Right lobe of liver (tissue), 6 donors: ENCODE measurements at regions not wholly inside any gene's neighbourhood (a gene's known extent, or its start where the extent isn't known, plus 50 kb on each side); places are given as distances from the start of the nearest gene placed in this dataset.

Experiments used
- ATAC-seq, 4 donors: fragments of 200-7000 bp; cut with Tn5 transposase; one replicate each; pipeline ENCODE4 v1.9.1; 2020; ENCODE audit warnings: mild to moderate bottlenecking in 4 of 4, moderate library complexity in 4 of 4
- DNase-seq, 3 donors: peaks; one replicate each; pipeline ENCODE4 v3.0.0-alpha.2; 2020
- H3K27ac ChIP-seq, 3 donors: fragments of 200-600 bp; one replicate each; pipeline ENCODE4 v1.8.0; 2022
- H3K27me3 ChIP-seq, 2 donors: fragments of 200-600 bp; one replicate each; pipeline ENCODE4 v1.8.0; 2022
- H3K36me3 ChIP-seq, 4 donors: fragments of 200-600 bp; sonication (generic) in 1 of 4; one replicate each; pipeline versions ENCODE4 v1.5.1 to v1.8.0; 2017 to 2022; ENCODE audit warnings: control low read depth in 1 of 4
- H3K4me1 ChIP-seq, 4 donors: fragments of 200-600 bp; sonication (generic) in 1 of 4; one replicate each; pipeline versions ENCODE4 v1.5.1 to v1.8.0; 2017 to 2022; ENCODE audit warnings: control low read depth in 1 of 4
- H3K4me3 ChIP-seq, 3 donors: fragments of 200-600 bp; one replicate each; pipeline ENCODE4 v1.8.0; 2022
- H3K9me3 ChIP-seq, 4 donors: fragments of 200-600 bp; sonication (generic) in 1 of 4; one replicate each; pipeline versions ENCODE4 v1.5.1 to v1.8.0; 2017 to 2022; ENCODE audit warnings: control low read depth in 1 of 4
- CTCF ChIP-seq, 4 donors: fragments of 200-600 bp in 3 of 4; fragments of 450-650 bp in 1 of 4; IDR thresholded peaks; one replicate each; pipeline versions ENCODE4 v1.5.1 to v1.8.0; 2016 to 2022; ENCODE audit warnings: antibody characterized with exemption in 4 of 4, mild to moderate bottlenecking in 2 of 4
- POLR2A ChIP-seq: fragments of 450-650 bp; IDR thresholded peaks from one replicate; pipeline ENCODE4 v1.6.1; 2017; ENCODE audit warnings: antibody characterized with exemption, mild to moderate bottlenecking
- WGBS: methylation state at CpG from one replicate; pipeline ENCODE4 v1.1.6; 2018; ENCODE audit warnings: low coverage, low lambda C conversion rate; ENCODE audit not compliant: insufficient coverage; ENCODE audit errors: missing lambda C conversion rate; 5-methylcytosine and 5-hydroxymethylcytosine counted together
- intact Hi-C, 2 donors: fragments of 100-400 bp; cut with DNase I; formaldehyde crosslinking; loops; one replicate each; pipeline versions ENCODE4 v1.11.2 to v1.14.1; 2022
- donor health status: DM: no; HTN: yes; CAD: no.
- donor health status: DM: no; HTN: no; CAD: no.
- donor health status: DM: no; HTN: no; CAD: no.
- donor health status: DM: no; HTN: yes; CAD: no.
- donor health status: DM: no; HTN: yes; CAD: no.

GRCh38 chr3:42014921-42015533 is 53.1 kb upstream of the ULK4 start:
- DNase-seq = peak; percentile 57 to 87 (median 80)
- peak overlapping the region; percentile 75 to 82 (median 76) for H3K27ac ChIP-seq
- 0% methylated on average over 9 of the region's 11 CpGs for WGBS
- intact Hi-C loops = loop anchor here in 1 of 2 donors (10.0 kb wide), 1 partner anchor 60 kb away; no protein-coding TSS in a partner anchor
- no peaks in the 10 kb centered on the region for H3K9me3 ChIP-seq
- peak; percentile 62 to 78 (median 74) for ATAC-seq
- TF ChIP-seq POLR2A = peak; percentile 53
- TF ChIP-seq CTCF (IDR thresholded peaks at IDR 0.05) = no peak
- peaks cover 0 to 28% (median 15%) of the 10 kb centered on the region in 4 donors for H3K4me1 ChIP-seq
- no peaks in the 10 kb centered on the region for H3K27me3 ChIP-seq
- no peaks in the 10 kb centered on the region for H3K36me3 ChIP-seq
- H3K4me3 ChIP-seq = peak overlapping the region; percentile 85 to 91 (median 90)

GRCh38 chr3:42014458-42014920 is 52.6 kb upstream of the ULK4 start:
- Histone ChIP-seq H3K36me3 (no peaks in the 10 kb centered on the region), H3K9me3 (no peaks in the 10 kb centered on the region), H3K27me3 (no peaks in the 10 kb centered on the region), H3K27ac (peak overlapping the region; percentile 75 to 82 (median 76)), H3K4me3 (peak overlapping the region; percentile 85 to 91 (median 90)), H3K4me1 (peaks cover 0 to 22% (median 13%) of the 10 kb centered on the region in 4 donors)
- 0% methylated on average over 12 of the region's 12 CpGs for WGBS
- no peak for DNase-seq
- TF ChIP-seq POLR2A (no peak), CTCF (IDR thresholded peaks at IDR 0.05) (no peak)
- intact Hi-C loops = loop anchor here in 1 of 2 donors (10.0 kb wide), 1 partner anchor 60 kb away; no protein-coding TSS in a partner anchor
- peak; percentile 19 to 31 (median 24) for ATAC-seq

- H3K27ac ChIP-seq = peak overlapping the region; percentile 75 to 82 (median 76)
- 0% methylated on average over 6 of the region's 103 CpGs for WGBS
- DNase-seq (peak; percentile 58 to 72 (median 59)), ATAC-seq (peak; percentile 33 to 53 (median 43))
- TF ChIP-seq POLR2A (no peak), CTCF (IDR thresholded peaks at IDR 0.05) (no peak)
- H3K4me1 ChIP-seq = peaks cover 0 to 16% (median 9%) of the 10 kb centered on the region in 4 donors
- no peaks in the 10 kb centered on the region for H3K9me3 ChIP-seq
- H3K36me3 ChIP-seq = no peaks in the 10 kb centered on the region
- H3K4me3 ChIP-seq = peak overlapping the region; percentile 85 to 91 (median 90)
- intact Hi-C loops = loop anchor here in 1 of 2 donors (10.0 kb wide), 1 partner anchor 61 kb away; no protein-coding TSS in a partner anchor
- no peaks in the 10 kb centered on the region for H3K27me3 ChIP-seq
Observed at GRCh38 chr3:42013691-42014457, 52.0 kb upstream of the ULK4 start.

DNA sequence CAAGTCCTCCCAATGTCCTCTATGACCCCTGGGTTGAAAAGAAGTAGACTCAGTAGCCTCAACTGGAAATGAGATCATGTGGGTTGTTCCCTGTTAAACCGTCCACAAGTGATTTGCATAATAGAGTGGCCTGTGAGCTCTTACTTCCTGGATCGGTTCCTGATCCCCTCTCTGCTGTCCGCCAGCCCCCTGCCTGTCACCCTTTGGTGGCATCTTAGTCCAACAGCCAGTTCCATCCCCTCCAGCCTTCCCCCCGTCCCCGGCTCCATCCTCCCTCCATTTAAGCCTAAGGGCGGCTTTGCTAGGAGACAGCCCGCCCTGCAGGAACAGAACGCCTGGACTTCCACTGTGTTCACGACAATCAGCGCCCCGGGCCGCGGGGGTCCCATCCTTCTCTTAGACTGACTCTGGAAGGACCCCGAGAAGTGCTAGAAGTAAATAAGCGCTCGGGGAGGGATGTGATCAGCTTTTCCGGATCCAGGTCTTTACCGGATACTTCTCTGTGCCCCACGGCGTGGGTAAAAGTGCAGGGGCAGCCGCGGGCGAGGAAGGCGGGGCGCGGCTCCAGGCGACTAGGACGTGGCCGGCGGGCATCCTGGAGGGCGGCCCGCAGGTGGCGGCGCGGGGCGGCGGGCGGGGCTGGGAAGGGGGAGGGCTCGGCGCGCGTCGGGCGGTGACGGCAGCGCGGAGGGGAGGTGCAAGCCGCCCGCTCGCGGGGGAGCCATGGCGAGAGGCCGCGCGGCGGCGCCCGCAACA is 51.2 kb upstream of the ULK4 start:
- WGBS = 2% methylated on average over 27 of the region's 58 CpGs
- Histone ChIP-seq H3K27ac (peak overlapping the region; percentile 59 to 89 (median 85)), H3K9me3 (no peaks in the 10 kb centered on the region), H3K27me3 (no peaks in the 10 kb centered on the region), H3K36me3 (no peaks in the 10 kb centered on the region), H3K4me3 (peak overlapping the region; percentile 55 to 91 (median 55)), H3K4me1 (peaks cover 0 to 11% (median 5%) of the 10 kb centered on the region in 4 donors)
- ATAC-seq (peak; percentile 80 to 89 (median 85)), DNase-seq (peak; percentile 83 to 88 (median 87))
- TF ChIP-seq POLR2A (peak; percentile 39), CTCF (IDR thresholded peaks at IDR 0.05) (peak in 1 of 4 donors; percentile 33)
- intact Hi-C loops = loop anchor here in 1 of 2 donors (10.0 kb wide), 1 partner anchor 62 kb away; no protein-coding TSS in a partner anchor
